Astrocyte (in vitro differentiated cells and primary cell): ENCODE measurements at regions not wholly inside any gene's neighbourhood (a gene's known extent, or its start where the extent isn't known, plus 50 kb on each side); places are given as distances from the start of the nearest gene placed in this dataset.
A peak's percentile ranks its signal among the peaks of the same experiment; 100 is the strongest.

Source experiments
- DNase-seq: peaks from one replicate; pipeline ENCODE4 v3.0.0-alpha.2; 2010; ENCODE audit warnings: low read depth
- FAIRE-seq: peaks from 2 replicates; lab custom pipeline; 2011; peaks lifted over from hg19 to GRCh38; lab: Jason Lieb, UNC
- H2AFZ ChIP-seq: 2 replicates; pipeline ENCODE4 v1.6.0; 2012; ENCODE audit warnings: low read depth, low read length, inconsistent platforms
- H3K27ac ChIP-seq: 2 replicates; pipeline ENCODE4 v1.5.1; 2011; ENCODE audit warnings: low read depth, low read length, inconsistent platforms
- H3K27me3 ChIP-seq: 2 replicates; pipeline ENCODE4 v1.6.0; 2011; ENCODE audit warnings: low read length, inconsistent platforms; ENCODE audit not compliant: insufficient read depth
- H3K36me3 ChIP-seq: 2 replicates; pipeline ENCODE4 v1.5.1; 2011; ENCODE audit warnings: low read length, inconsistent platforms; ENCODE audit not compliant: insufficient read depth
- H3K4me1 ChIP-seq: 2 replicates; pipeline ENCODE4 v1.5.1; 2011; ENCODE audit warnings: low read length, inconsistent platforms; ENCODE audit not compliant: insufficient read depth
- H3K4me2 ChIP-seq: 2 replicates; pipeline ENCODE4 v1.6.0; 2012; ENCODE audit warnings: low read length, inconsistent platforms
- H3K4me3 ChIP-seq: 2 replicates; pipeline ENCODE4 v1.5.1; 2011; ENCODE audit warnings: low read depth, mild to moderate bottlenecking, low read length, inconsistent platforms; ENCODE audit not compliant: insufficient read depth
- H3K79me2 ChIP-seq: 2 replicates; pipeline ENCODE4 v1.6.0; 2012; ENCODE audit warnings: mild to moderate bottlenecking, low read length, inconsistent platforms; ENCODE audit not compliant: insufficient read depth
- H3K9ac ChIP-seq: 2 replicates; pipeline ENCODE4 v1.6.0; 2012; ENCODE audit warnings: mild to moderate bottlenecking, low read length, inconsistent platforms
- H3K9me3 ChIP-seq: 2 replicates; pipeline ENCODE4 v1.5.1; 2012; ENCODE audit warnings: low read depth, mild to moderate bottlenecking, low read length, inconsistent platforms; ENCODE audit not compliant: insufficient read depth
- H4K20me1 ChIP-seq: 2 replicates; pipeline ENCODE4 v1.6.0; 2012; ENCODE audit warnings: low read length, inconsistent platforms; ENCODE audit not compliant: insufficient read depth
- H3K27ac Mint-ChIP-seq: one replicate; pipeline ENCODE4 v1.8.0; 2021; ENCODE audit warnings: mild to moderate bottlenecking, mixed read lengths; ENCODE audit not compliant: unreplicated experiment
- H3K27me3 Mint-ChIP-seq: one replicate; pipeline ENCODE4 v1.8.0; 2021; ENCODE audit warnings: low read depth, mixed read lengths; ENCODE audit not compliant: unreplicated experiment
- H3K36me3 Mint-ChIP-seq: one replicate; pipeline ENCODE4 v1.8.0; 2021; ENCODE audit warnings: low read depth, mixed read lengths; ENCODE audit not compliant: unreplicated experiment
- H3K4me1 Mint-ChIP-seq: one replicate; pipeline ENCODE4 v1.8.0; 2021; ENCODE audit warnings: low read depth, mixed read lengths; ENCODE audit not compliant: unreplicated experiment
- H3K4me3 Mint-ChIP-seq: one replicate; pipeline ENCODE4 v1.8.0; 2021; ENCODE audit warnings: mild to moderate bottlenecking, moderate library complexity, mixed read lengths; ENCODE audit not compliant: unreplicated experiment
- H3K9me3 Mint-ChIP-seq: one replicate; pipeline ENCODE4 v1.8.0; 2021; ENCODE audit warnings: mild to moderate bottlenecking, mixed read lengths; ENCODE audit not compliant: unreplicated experiment
- CTCF ChIP-seq: IDR thresholded peaks from 2 replicates; pipeline ENCODE4 v1.5.1; 2011; ENCODE audit warnings: low read depth, mild to moderate bottlenecking, inconsistent platforms, low read length, moderate library complexity; ENCODE audit not compliant: insufficient read depth
- EZH2 ChIP-seq: IDR thresholded peaks from 2 replicates; pipeline ENCODE4 v1.6.1; 2012; ENCODE audit warnings: mild to moderate bottlenecking, low read length, inconsistent platforms; ENCODE audit not compliant: insufficient read depth

- H3K4me3 ChIP-seq, result no peak overlapping the region
- no peak overlapping the region for H3K9ac ChIP-seq
- Mint-ChIP-seq H3K4me1 (peaks cover 4% of the 10 kb centered on the region), H3K4me3 (no peak overlapping the region), H3K27me3 (no peaks in the 10 kb centered on the region), H3K36me3 (no peaks in the 10 kb centered on the region), H3K27ac (no peak overlapping the region), H3K9me3 (peaks cover 1% of the 10 kb centered on the region)
- DNase-seq (no peak), FAIRE-seq (no peak)
- H3K4me1 ChIP-seq, result peaks cover 5% of the 10 kb centered on the region
- H2AFZ ChIP-seq, result no peak overlapping the region
- H3K36me3 ChIP-seq, result no peaks in the 10 kb centered on the region
- no peak for TF ChIP-seq CTCF
- no peak for TF ChIP-seq EZH2
- H3K9me3 ChIP-seq, result no peaks in the 10 kb centered on the region
- H4K20me1 ChIP-seq, result no peaks in the 10 kb centered on the region
- no peak overlapping the region for H3K4me2 ChIP-seq
- H3K79me2 ChIP-seq, result no peaks in the 10 kb centered on the region
- H3K27me3 ChIP-seq, result no peaks in the 10 kb centered on the region
- H3K27ac ChIP-seq, result no peak overlapping the region
Measured at GRCh38 chr10:108566316-108567107, 1356.8 kb downstream of the XPNPEP1 start.

GRCh38 chr10:108562105-108562504, 1361.2 kb downstream of the XPNPEP1 start:
- Histone ChIP-seq H2AFZ (peak overlapping the region; percentile 18), H3K4me2 (peak overlapping the region; percentile 66), H3K9me3 (no peaks in the 10 kb centered on the region), H3K27ac (no peak overlapping the region), H3K4me1 (peaks cover 7% of the 10 kb centered on the region), H4K20me1 (no peaks in the 10 kb centered on the region), H3K36me3 (no peaks in the 10 kb centered on the region), H3K79me2 (no peaks in the 10 kb centered on the region), H3K4me3 (no peak overlapping the region), H3K27me3 (no peaks in the 10 kb centered on the region), H3K9ac (no peak overlapping the region)
- DNase-seq (no peak), FAIRE-seq (no peak)
- Mint-ChIP-seq H3K27ac (no peak overlapping the region), H3K27me3 (no peaks in the 10 kb centered on the region), H3K9me3 (peaks cover 1% of the 10 kb centered on the region), H3K4me1 (peaks cover 9% of the 10 kb centered on the region), H3K4me3 (no peak overlapping the region), H3K36me3 (no peaks in the 10 kb centered on the region)
- TF ChIP-seq CTCF, result no peak
- no peak for TF ChIP-seq EZH2

- peaks cover 9% of the 10 kb centered on the region for H3K4me1 Mint-ChIP-seq
- H3K27ac ChIP-seq, result no peak overlapping the region
- no peaks in the 10 kb centered on the region for H3K36me3 Mint-ChIP-seq
- H4K20me1 ChIP-seq, result no peaks in the 10 kb centered on the region
- TF ChIP-seq EZH2, result no peak
- TF ChIP-seq CTCF, result no peak
- peaks cover 1% of the 10 kb centered on the region for H3K9me3 Mint-ChIP-seq
- H3K27ac Mint-ChIP-seq, result no peak overlapping the region
- H3K4me3 ChIP-seq, result peak overlapping the region; percentile 26
- no peak overlapping the region for H3K9ac ChIP-seq
- H3K36me3 ChIP-seq, result no peaks in the 10 kb centered on the region
- H3K27me3 Mint-ChIP-seq, result no peaks in the 10 kb centered on the region
- H3K4me3 Mint-ChIP-seq, result no peak overlapping the region
- H2AFZ ChIP-seq, result peak overlapping the region; percentile 18
- H3K9me3 ChIP-seq, result no peaks in the 10 kb centered on the region
- peaks cover 7% of the 10 kb centered on the region for H3K4me1 ChIP-seq
- DNase-seq, result peak; percentile 37
- peak overlapping the region; percentile 66 for H3K4me2 ChIP-seq
- no peaks in the 10 kb centered on the region for H3K27me3 ChIP-seq
- H3K79me2 ChIP-seq, result no peaks in the 10 kb centered on the region
- FAIRE-seq, result no peak
Measured at GRCh38 chr10:108561649-108562048, 1361.7 kb downstream of the XPNPEP1 start.
